ENCODE measurements at regions not wholly inside any gene's neighbourhood (a gene's known extent, or its start where the extent isn't known, plus 50 kb on each side); places are given as distances from the start of the nearest gene placed in this dataset.

- H3K27ac ChIP-seq = no peak overlapping the region
- Mint-ChIP-seq H3K27ac (no peak overlapping the region), H3K4me3 (no peak overlapping the region), H3K36me3 (no peaks in the 10 kb centered on the region), H3K27me3 (ENCODE audit: insufficient read depth, low read depth) (no peaks in the 10 kb centered on the region), H3K9me3 (peaks cover 7% of the 10 kb centered on the region), H3K4me1 (no peaks in the 10 kb centered on the region)
- no peak overlapping the region for H3K4me3 ChIP-seq
- no peaks in the 10 kb centered on the region for H3K27me3 ChIP-seq
- no peaks in the 10 kb centered on the region for H3K4me1 ChIP-seq
- H2AFZ ChIP-seq (replicated peaks) = no peak overlapping the region
- H3K9ac ChIP-seq = no peak overlapping the region
- no peaks in the 10 kb centered on the region for H3F3A ChIP-seq (ENCODE audit: low read depth)
- H3K4me2 ChIP-seq = no peak overlapping the region
- no peaks in the 10 kb centered on the region for H3K36me3 ChIP-seq
- no peak for DNase-seq (ENCODE audit: low spot score)
- no peak for TF ChIP-seq EZH2phosphoT487 (IDR thresholded peaks at IDR 0.05)
- TF ChIP-seq EZH2 (IDR thresholded peaks at IDR 0.05) = no peak
- no peak for TF ChIP-seq CTCF (IDR thresholded peaks at IDR 0.05)
- no peaks in the 10 kb centered on the region for H4K20me1 ChIP-seq (ENCODE audit: low read depth)
- no peaks in the 10 kb centered on the region for H3K79me2 ChIP-seq (ENCODE audit: low read depth)
- no peaks in the 10 kb centered on the region for H3K9me3 ChIP-seq (ENCODE audit: low read depth)
Measured at GRCh38 chr5:116799401-116799800, 224.8 kb upstream of the SEMA6A start.

GRCh38 chr5:116795189-116795588 lies 220.6 kb upstream of the SEMA6A start:
- no peak for TF ChIP-seq CTCF (IDR thresholded peaks at IDR 0.05)
- no peak for TF ChIP-seq EZH2 (IDR thresholded peaks at IDR 0.05)
- no peak for TF ChIP-seq EZH2phosphoT487 (IDR thresholded peaks at IDR 0.05)
- Histone ChIP-seq H3K79me2 (ENCODE audit: low read depth) (no peaks in the 10 kb centered on the region), H3K4me1 (no peaks in the 10 kb centered on the region), H3K27ac (no peak overlapping the region), H3K9me3 (ENCODE audit: low read depth) (no peaks in the 10 kb centered on the region), H3K27me3 (no peaks in the 10 kb centered on the region), H3K4me2 (no peak overlapping the region), H2AFZ (replicated peaks) (no peak overlapping the region), H3K36me3 (no peaks in the 10 kb centered on the region), H3K9ac (no peak overlapping the region), H3K4me3 (no peak overlapping the region), H3F3A (ENCODE audit: low read depth) (no peaks in the 10 kb centered on the region), H4K20me1 (ENCODE audit: low read depth) (no peaks in the 10 kb centered on the region)
- no peak overlapping the region for H3K27ac Mint-ChIP-seq
- H3K4me3 Mint-ChIP-seq = no peak overlapping the region
- H3K4me1 Mint-ChIP-seq = no peaks in the 10 kb centered on the region
- H3K27me3 Mint-ChIP-seq (ENCODE audit: insufficient read depth, low read depth) = no peaks in the 10 kb centered on the region
- H3K36me3 Mint-ChIP-seq = no peaks in the 10 kb centered on the region
- DNase-seq (ENCODE audit: low spot score) = no peak
- H3K9me3 Mint-ChIP-seq = peaks cover 13% of the 10 kb centered on the region

- peaks cover 11% of the 10 kb centered on the region for H3K9me3 Mint-ChIP-seq
- Histone ChIP-seq H3K4me3 (no peak overlapping the region), H3K27ac (no peak overlapping the region), H2AFZ (replicated peaks) (no peak overlapping the region), H3K27me3 (no peaks in the 10 kb centered on the region), H3F3A (ENCODE audit: low read depth) (no peaks in the 10 kb centered on the region), H3K9ac (no peak overlapping the region), H3K4me1 (no peaks in the 10 kb centered on the region), H4K20me1 (ENCODE audit: low read depth) (no peaks in the 10 kb centered on the region), H3K79me2 (ENCODE audit: low read depth) (no peaks in the 10 kb centered on the region), H3K9me3 (ENCODE audit: low read depth) (peaks cover 5% of the 10 kb centered on the region), H3K36me3 (no peaks in the 10 kb centered on the region), H3K4me2 (no peak overlapping the region)
- no peaks in the 10 kb centered on the region for H3K36me3 Mint-ChIP-seq
- H3K4me1 Mint-ChIP-seq = peaks cover 2% of the 10 kb centered on the region
- peaks cover 2% of the 10 kb centered on the region for H3K27me3 Mint-ChIP-seq (ENCODE audit: insufficient read depth, low read depth)
- H3K27ac Mint-ChIP-seq = no peak overlapping the region
- DNase-seq (ENCODE audit: low spot score) = no peak
- TF ChIP-seq EZH2phosphoT487 (IDR thresholded peaks at IDR 0.05) (no peak), CTCF (IDR thresholded peaks at IDR 0.05) (no peak), EZH2 (IDR thresholded peaks at IDR 0.05) (no peak)
- H3K4me3 Mint-ChIP-seq = no peak overlapping the region
Measured at GRCh38 chr5:116789522-116789921, 214.9 kb upstream of the SEMA6A start.

Data from neural progenitor cell (in vitro differentiated cells).